GM08714 (cell line): ENCODE measurements at regions not wholly inside any gene's neighbourhood (a gene's known extent, or its start where the extent isn't known, plus 50 kb on each side); places are given as distances from the start of the nearest gene placed in this dataset.

Experiments
- H3K4me3 ChIP-seq: fragments of 200-500 bp; sonication (Bioruptor generic); 2 replicates; pipeline ENCODE4 v1.5.1; 2014; ENCODE audit warnings: mild to moderate bottlenecking, low read length, inconsistent platforms
- ZNF274 ChIP-seq: IDR thresholded peaks from 2 replicates; pipeline ENCODE4 v1.6.1; 2012; ENCODE audit warnings: mild to moderate bottlenecking, low read depth, low read length

DNA sequence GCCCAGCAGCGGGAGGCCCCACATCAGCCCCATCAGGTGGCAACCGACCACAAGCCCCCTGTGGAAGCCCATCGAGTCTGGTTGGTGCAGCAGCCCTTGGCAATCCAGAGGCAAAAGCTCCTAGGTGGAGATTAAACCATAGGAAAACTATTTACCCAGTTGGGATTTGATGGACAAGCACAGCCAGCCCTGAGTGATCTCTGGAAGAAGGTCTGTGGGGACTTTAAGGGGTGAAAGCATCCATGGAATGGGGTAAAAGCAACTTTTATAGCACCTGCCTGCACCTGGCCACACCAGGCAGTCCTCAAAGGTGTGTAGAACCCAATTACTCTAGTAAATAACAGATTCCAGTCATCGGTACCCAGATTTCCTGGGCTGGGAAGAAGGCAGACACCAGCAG lies 206.3 kb downstream of the IGSF11 start:
- no peak overlapping the region for H3K4me3 ChIP-seq
- no peak for TF ChIP-seq ZNF274

DNA sequence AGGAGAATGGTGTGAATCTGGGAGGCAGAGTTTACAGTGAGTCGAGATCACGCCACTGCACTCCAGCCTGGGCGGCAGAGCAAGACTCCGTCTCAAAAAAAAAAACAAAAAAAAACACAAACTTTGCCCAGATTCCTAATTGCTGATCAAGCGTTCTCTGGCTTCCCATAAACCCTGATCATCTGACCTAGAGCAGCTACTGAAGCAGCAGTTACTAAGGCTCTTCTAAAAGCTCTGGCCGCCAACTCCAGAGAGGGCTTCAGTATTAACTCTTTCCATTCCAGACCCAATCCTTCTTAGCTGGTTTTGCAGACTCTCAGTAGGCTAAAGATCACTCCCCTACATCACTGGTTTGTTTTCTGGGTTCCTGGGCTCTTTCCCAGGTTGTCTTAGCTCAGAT lies 201.6 kb downstream of the IGSF11 start:
- no peak for TF ChIP-seq ZNF274
- H3K4me3 ChIP-seq, result no peak overlapping the region

DNA sequence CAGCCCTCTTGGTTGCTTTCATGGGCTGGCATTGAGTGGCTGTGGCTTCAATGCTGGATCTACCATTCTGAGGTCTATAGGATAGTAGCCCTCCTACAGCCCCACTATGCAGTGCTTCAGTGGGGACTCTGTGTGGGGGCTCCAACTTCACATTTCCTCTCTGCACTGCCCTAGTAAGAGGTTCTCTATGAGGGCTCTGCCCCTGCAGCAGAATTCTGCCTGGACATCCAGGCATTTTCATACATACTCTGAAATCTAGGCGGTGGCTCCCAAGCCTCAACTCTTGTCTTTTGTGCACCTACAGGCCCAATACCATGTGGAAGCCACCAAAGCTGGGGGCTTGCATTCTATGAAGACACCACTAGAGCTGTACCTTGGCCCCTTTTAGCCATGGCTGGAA lies 195.8 kb downstream of the IGSF11 start:
- H3K4me3 ChIP-seq, result no peak overlapping the region
- TF ChIP-seq ZNF274, result no peak

DNA sequence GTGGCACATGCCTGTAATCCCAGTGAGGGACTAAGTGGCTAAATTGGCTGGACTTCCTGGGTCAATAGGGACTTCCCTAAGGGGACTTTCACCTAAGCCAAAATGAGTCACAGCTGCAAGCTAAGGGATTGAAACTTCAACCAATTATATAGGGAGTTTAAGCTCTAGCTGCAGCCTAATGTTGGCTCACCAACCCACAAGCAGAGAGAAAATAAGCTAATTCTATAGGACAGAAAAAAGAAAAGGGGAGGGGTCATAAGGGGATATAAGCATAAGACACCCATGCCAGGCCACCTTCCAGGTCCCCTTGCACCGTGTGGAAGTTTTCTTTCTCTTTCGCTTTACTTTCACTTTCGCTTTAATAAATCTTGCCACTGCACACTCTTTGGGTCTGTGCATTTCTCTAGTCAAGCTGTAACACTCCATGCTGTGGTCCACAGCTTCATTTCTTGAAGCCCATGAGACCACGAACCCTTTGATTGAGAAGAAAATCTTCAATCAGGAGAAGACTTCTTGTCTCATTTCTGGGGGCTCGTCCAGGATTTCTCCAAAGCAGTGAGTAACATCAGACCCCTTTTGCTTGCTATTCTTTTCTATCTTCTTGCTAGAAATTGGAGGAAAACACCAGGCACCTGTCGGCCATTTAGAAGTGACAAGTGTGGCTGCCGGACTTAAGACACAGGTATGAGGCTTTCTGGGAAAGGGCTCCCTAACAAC lies 192.3 kb downstream of the IGSF11 start:
- no peak overlapping the region for H3K4me3 ChIP-seq
- TF ChIP-seq ZNF274, result no peak

DNA sequence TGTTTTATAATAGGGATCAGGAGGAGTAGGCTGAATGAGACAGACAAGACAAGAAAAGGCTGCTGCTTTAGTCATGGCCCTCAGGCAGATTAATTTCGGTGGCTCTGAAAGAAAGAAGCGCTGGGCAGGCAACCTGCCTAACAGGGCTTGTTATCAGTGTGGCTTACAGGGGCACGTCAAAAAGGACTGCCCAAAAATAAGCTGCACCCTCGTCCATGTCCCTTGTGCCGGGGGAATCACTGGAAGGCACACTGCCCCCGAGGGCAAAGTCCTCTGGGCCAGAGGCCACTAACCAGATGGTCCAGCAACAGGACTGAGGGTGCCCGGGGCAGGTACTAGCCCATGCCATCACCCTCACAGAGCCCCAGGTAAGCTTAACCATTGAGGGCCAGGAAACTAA lies 188.5 kb downstream of the IGSF11 start:
- H3K4me3 ChIP-seq, result no peak overlapping the region
- no peak for TF ChIP-seq ZNF274
